Calu3 (cell line): ENCODE measurements at regions not wholly inside any gene's neighbourhood (a gene's known extent, or its start where the extent isn't known, plus 50 kb on each side); places are given as distances from the start of the nearest gene placed in this dataset.

ENCODE experiments used
- BruUV-seq: library from RNA; stranded (reverse); fragments of 400-500 nt; replicated peaks from 2 replicates; lab custom pipeline; 2021; lab: Mats Ljungman, UMichigan
- CTCF ChIA-PET: fragments of 300-600 bp; sonication (Branson Sonifier 250); formaldehyde crosslinking; loops from one replicate; lab custom pipeline; 2022; ENCODE audit warnings: antibody characterized with exemption; lab: Charles Lee
- DNase-seq: peaks from one replicate; pipeline ENCODE4 v3.0.0; 2022
- H3K27ac Mint-ChIP-seq: one replicate; pipeline ENCODE4 v1.8.0; 2022; ENCODE audit warnings: mixed read lengths; ENCODE audit not compliant: unreplicated experiment
- H3K27me3 Mint-ChIP-seq: one replicate; pipeline ENCODE4 v1.8.0; 2022; ENCODE audit warnings: mixed read lengths; ENCODE audit not compliant: unreplicated experiment
- H3K36me3 Mint-ChIP-seq: one replicate; pipeline ENCODE4 v1.8.0; 2022; ENCODE audit warnings: mild to moderate bottlenecking, moderate library complexity, mixed read lengths; ENCODE audit not compliant: insufficient read depth, unreplicated experiment
- H3K4me1 Mint-ChIP-seq: one replicate; pipeline ENCODE4 v1.8.0; 2022; ENCODE audit warnings: mild to moderate bottlenecking, low read depth, mixed read lengths; ENCODE audit not compliant: unreplicated experiment
- H3K4me3 Mint-ChIP-seq: one replicate; pipeline ENCODE4 v1.8.0; 2022; ENCODE audit warnings: mild to moderate bottlenecking, low read depth, moderate library complexity, mixed read lengths; ENCODE audit not compliant: unreplicated experiment
- H3K9me3 Mint-ChIP-seq: one replicate; pipeline ENCODE4 v1.8.0; 2022; ENCODE audit warnings: low read depth, mixed read lengths; ENCODE audit not compliant: unreplicated experiment
- CTCF ChIP-seq: fragments of 200-600 bp; IDR thresholded peaks from one replicate; pipeline ENCODE4 v1.8.0; 2022; ENCODE audit warnings: antibody characterized with exemption; ENCODE audit not compliant: unreplicated experiment
- intact Hi-C: fragments of 100-400 bp; cut with micrococcal nuclease; formaldehyde crosslinking; loops from one replicate; pipeline ENCODE4 v1.10.0; 2022; ENCODE audit not compliant: unreplicated experiment

GRCh38 chr4:13950491-13950890 is 323.0 kb upstream of the BOD1L1 start:
- CTCF ChIA-PET, result no interaction called here
- DNase-seq, result no peak
- H3K27ac Mint-ChIP-seq, result no peak overlapping the region
- intact Hi-C loops, result no loop called here
- no peak for TF ChIP-seq CTCF
- no peaks in the 10 kb centered on the region for H3K9me3 Mint-ChIP-seq
- no peaks in the 10 kb centered on the region for H3K27me3 Mint-ChIP-seq
- H3K4me3 Mint-ChIP-seq, result no peak overlapping the region
- no TSS peak for BruUV-seq
- H3K36me3 Mint-ChIP-seq, result no peaks in the 10 kb centered on the region
- no peaks in the 10 kb centered on the region for H3K4me1 Mint-ChIP-seq

GRCh38 chr4:13953083-13953482 is 325.6 kb upstream of the BOD1L1 start:
- no peak overlapping the region for H3K4me3 Mint-ChIP-seq
- H3K36me3 Mint-ChIP-seq, result no peaks in the 10 kb centered on the region
- DNase-seq, result no peak
- H3K27me3 Mint-ChIP-seq, result no peaks in the 10 kb centered on the region
- CTCF ChIA-PET, result no interaction called here
- H3K4me1 Mint-ChIP-seq, result no peaks in the 10 kb centered on the region
- no peak overlapping the region for H3K27ac Mint-ChIP-seq
- intact Hi-C loops, result no loop called here
- no TSS peak for BruUV-seq
- peaks cover 2% of the 10 kb centered on the region for H3K9me3 Mint-ChIP-seq
- no peak for TF ChIP-seq CTCF

GRCh38 chr4:13955551-13955950 is 328.0 kb upstream of the BOD1L1 start:
- H3K36me3 Mint-ChIP-seq, result no peaks in the 10 kb centered on the region
- H3K4me3 Mint-ChIP-seq, result no peak overlapping the region
- BruUV-seq, result no TSS peak
- TF ChIP-seq CTCF, result no peak
- no peaks in the 10 kb centered on the region for H3K27me3 Mint-ChIP-seq
- intact Hi-C loops, result no loop called here
- peaks cover 2% of the 10 kb centered on the region for H3K9me3 Mint-ChIP-seq
- H3K4me1 Mint-ChIP-seq, result no peaks in the 10 kb centered on the region
- CTCF ChIA-PET, result no interaction called here
- DNase-seq, result no peak
- no peak overlapping the region for H3K27ac Mint-ChIP-seq

GRCh38 chr4:13956947-13957346 is 329.4 kb upstream of the BOD1L1 start:
- Mint-ChIP-seq H3K36me3 (no peaks in the 10 kb centered on the region), H3K27ac (no peak overlapping the region), H3K9me3 (peaks cover 2% of the 10 kb centered on the region), H3K4me3 (no peak overlapping the region), H3K4me1 (no peaks in the 10 kb centered on the region), H3K27me3 (no peaks in the 10 kb centered on the region)
- DNase-seq, result no peak
- no peak for TF ChIP-seq CTCF
- CTCF ChIA-PET, result no interaction called here
- intact Hi-C loops, result no loop called here
- BruUV-seq, result no TSS peak
